Left lung (tissue), 4 donors: ENCODE measurements at regions not wholly inside any gene's neighbourhood (a gene's known extent, or its start where the extent isn't known, plus 50 kb on each side); places are given as distances from the start of the nearest gene placed in this dataset.

Source experiments
- ATAC-seq: fragments of 200-7000 bp; cut with Tn5 transposase; one replicate; pipeline ENCODE4 v1.9.1; 2020; ENCODE audit warnings: moderate library complexity
- DNase-seq, 4 donors: peaks; one replicate each; pipeline ENCODE4 v3.0.0-alpha.2; 2013 to 2020
- H3K27ac ChIP-seq, 2 donors: fragments of 200-600 bp; sonication (generic) in 1 of 2; one replicate each; pipeline versions ENCODE4 v1.5.0 to v1.8.0; 2020 to 2021
- H3K27me3 ChIP-seq, 2 donors: fragments of 200-600 bp; sonication (generic) in 1 of 2; one replicate each; pipeline versions ENCODE4 v1.5.0 to v1.8.0; 2020 to 2021
- H3K36me3 ChIP-seq, 2 donors: fragments of 200-600 bp; sonication (generic) in 1 of 2; one replicate each; pipeline versions ENCODE4 v1.5.0 to v1.8.0; 2020 to 2021
- H3K4me1 ChIP-seq, 2 donors: fragments of 200-600 bp; one replicate each; pipeline ENCODE4 v1.8.0; 2021
- H3K4me3 ChIP-seq, 2 donors: fragments of 200-600 bp; sonication (generic) in 1 of 2; one replicate each; pipeline versions ENCODE4 v1.5.0 to v1.8.0; 2020 to 2021; ENCODE audit warnings: mild to moderate bottlenecking in 1 of 2
- H3K9me3 ChIP-seq, 2 donors: fragments of 200-600 bp; sonication (generic) in 1 of 2; one replicate each; pipeline versions ENCODE4 v1.5.0 to v1.8.0; 2020 to 2021
- intact Hi-C, 2 donors: fragments of 100-400 bp; cut with DNase I; formaldehyde crosslinking; loops; one replicate each; pipeline versions ENCODE4 v1.11.2 to v1.14.2; 2022
- TF ChIP-seq, protein P1 (sequence below), 2 donors: fragments of 200-600 bp; sonication (generic) in 1 of 2; IDR thresholded peaks; one replicate each; pipeline versions ENCODE4 v1.5.0 to v1.8.0; 2021; ENCODE audit warnings: antibody characterized with exemption in 2 of 2
- donor health status: DM: no; HTN: yes; CAD: no.
- donor health status: DM: no; HTN: no; CAD: no.

DNA sequence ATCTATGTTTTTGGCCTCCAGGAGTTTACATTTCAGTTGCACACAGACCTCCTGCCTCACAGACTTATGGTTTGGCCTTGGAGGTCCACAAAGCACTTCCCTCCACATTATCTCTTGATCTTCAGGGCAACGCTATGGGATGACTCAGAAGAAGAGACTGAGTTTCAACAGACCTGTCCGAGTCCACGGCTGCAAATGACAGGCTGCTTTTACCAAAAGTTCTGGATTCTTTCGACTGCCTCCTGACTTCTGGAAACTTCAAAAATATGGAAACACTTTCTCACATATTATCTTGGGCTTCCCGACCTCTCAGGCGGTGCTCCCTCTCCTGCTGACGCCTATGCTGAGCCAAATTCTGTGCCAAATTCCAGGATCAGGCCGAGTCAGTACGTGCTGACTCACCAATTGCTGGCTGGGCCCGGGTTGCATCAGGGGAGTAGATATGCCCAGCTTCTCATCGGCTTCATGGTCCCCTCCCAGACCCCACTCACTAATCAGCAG is 190.2 kb downstream of the BMP7 start:
- ATAC-seq, result no peak
- H3K9me3 ChIP-seq, result peaks cover 0 to 40% of the 10 kb centered on the region in 2 donors
- H3K27ac ChIP-seq, result no peak overlapping the region
- DNase-seq, result no peak
- intact Hi-C loops, result no loop called here
- no peaks in the 10 kb centered on the region for H3K36me3 ChIP-seq
- TF ChIP-seq, protein P1, sequence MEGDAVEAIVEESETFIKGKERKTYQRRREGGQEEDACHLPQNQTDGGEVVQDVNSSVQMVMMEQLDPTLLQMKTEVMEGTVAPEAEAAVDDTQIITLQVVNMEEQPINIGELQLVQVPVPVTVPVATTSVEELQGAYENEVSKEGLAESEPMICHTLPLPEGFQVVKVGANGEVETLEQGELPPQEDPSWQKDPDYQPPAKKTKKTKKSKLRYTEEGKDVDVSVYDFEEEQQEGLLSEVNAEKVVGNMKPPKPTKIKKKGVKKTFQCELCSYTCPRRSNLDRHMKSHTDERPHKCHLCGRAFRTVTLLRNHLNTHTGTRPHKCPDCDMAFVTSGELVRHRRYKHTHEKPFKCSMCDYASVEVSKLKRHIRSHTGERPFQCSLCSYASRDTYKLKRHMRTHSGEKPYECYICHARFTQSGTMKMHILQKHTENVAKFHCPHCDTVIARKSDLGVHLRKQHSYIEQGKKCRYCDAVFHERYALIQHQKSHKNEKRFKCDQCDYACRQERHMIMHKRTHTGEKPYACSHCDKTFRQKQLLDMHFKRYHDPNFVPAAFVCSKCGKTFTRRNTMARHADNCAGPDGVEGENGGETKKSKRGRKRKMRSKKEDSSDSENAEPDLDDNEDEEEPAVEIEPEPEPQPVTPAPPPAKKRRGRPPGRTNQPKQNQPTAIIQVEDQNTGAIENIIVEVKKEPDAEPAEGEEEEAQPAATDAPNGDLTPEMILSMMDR (IDR thresholded peaks at IDR 0.05), result no peak
- no peak overlapping the region for H3K4me3 ChIP-seq
- H3K4me1 ChIP-seq, result no peaks in the 10 kb centered on the region
- peaks cover 15 to 42% of the 10 kb centered on the region in 2 donors for H3K27me3 ChIP-seq

DNA sequence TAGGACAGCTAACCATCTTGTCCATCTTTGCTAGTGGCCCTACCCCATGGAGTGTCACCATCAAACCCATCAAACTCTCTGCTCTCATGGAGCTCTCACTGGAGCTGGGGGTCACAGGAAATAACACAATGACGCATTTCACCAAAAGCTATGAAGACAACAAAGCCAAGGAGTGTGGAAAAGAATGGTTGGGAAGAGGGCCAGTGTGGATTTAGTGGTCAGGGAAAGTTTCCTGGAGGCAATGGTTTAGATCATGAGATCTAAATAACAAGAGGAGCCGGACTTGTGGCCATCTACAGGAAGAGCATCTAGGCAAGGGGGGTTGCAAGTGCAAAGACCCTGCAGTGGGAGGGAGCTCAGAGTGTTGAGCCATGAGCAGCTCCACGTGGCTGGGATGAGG is 189.5 kb downstream of the BMP7 start:
- TF ChIP-seq, protein P1 (IDR thresholded peaks at IDR 0.05), result no peak
- intact Hi-C loops, result no loop called here
- no peak for ATAC-seq

DNA sequence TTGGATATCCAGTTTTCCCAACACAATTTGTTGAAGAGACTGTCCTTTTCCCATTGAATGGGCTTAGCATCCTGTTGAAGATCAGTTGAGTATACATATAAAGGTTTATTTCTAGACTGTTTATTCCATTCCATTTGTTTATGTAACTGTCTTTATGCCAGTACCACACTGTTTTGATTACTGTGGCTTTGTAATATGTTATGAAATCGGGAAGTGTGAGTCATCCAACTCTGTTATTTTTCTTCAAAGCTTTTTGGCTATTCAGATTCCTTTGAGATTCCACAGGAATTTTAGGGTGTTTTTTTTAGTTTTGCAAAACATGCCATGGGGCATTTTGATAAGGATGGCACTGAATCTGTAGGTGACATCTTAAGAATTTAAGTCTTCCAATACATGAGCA is 188.3 kb downstream of the BMP7 start:
- TF ChIP-seq, protein P1 (IDR thresholded peaks at IDR 0.05), result no peak
- H3K27ac ChIP-seq, result no peak overlapping the region
- no peaks in the 10 kb centered on the region for H3K4me1 ChIP-seq
- H3K4me3 ChIP-seq, result no peak overlapping the region
- DNase-seq, result no peak
- intact Hi-C loops, result no loop called here
- H3K27me3 ChIP-seq, result peaks cover 0 to 36% of the 10 kb centered on the region in 2 donors
- H3K36me3 ChIP-seq, result no peaks in the 10 kb centered on the region
- H3K9me3 ChIP-seq, result peaks cover 0 to 40% of the 10 kb centered on the region in 2 donors
- ATAC-seq, result no peak

More for the DNA sequence above, 189.5 kb downstream of the BMP7 start:
- Histone ChIP-seq H3K27ac (no peak overlapping the region), H3K4me3 (no peak overlapping the region), H3K9me3 (peaks cover 0 to 40% of the 10 kb centered on the region in 2 donors), H3K27me3 (peaks cover 7 to 42% of the 10 kb centered on the region in 2 donors), H3K36me3 (no peaks in the 10 kb centered on the region), H3K4me1 (no peaks in the 10 kb centered on the region)
- no peak for DNase-seq

DNA sequence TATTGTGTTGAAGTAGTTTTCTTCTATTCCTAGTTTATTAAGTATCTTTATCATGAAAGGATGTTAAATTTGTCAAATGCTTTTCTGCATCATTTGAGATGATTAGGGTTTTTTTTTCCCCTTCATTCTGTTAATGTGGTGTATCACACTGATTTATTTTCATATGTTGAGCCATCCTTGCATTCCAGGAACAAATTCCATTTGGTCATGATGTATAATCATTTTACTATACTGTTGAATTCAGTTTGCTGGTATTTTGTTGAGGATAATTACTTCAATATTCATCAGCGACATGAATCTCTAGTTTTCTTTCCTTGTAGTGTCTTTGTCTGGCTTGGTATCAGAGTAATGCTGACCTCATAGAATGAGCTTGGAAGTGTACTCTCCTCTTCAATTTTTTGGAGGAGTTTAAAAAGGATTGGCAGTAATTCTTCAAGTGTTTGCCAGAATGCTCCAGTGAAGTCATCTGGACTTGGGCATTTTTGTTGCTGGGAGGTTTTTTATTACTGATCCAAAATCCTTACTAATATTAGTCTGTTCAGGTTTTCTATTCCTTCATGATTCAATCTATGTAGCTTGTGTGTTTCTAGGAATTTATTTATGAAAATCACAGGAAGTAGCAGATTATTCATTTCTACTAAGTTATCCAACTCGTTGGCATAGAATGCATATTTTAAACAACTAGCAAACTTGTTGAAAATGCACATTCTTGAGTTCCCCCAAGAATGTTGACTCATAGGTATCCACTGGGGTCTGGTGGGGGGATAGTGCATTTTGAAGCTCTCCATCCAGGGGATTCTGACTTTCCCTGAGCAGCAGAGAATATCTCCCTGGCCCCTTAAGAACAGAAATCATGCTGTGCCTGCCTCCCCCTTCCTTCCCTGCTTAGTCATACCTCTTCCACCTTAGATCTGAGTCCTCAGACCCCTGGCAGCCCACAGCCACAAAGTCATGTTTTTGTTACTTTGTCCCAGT is 187.1 kb downstream of the BMP7 start:
- DNase-seq (no peak), ATAC-seq (no peak)
- no peaks in the 10 kb centered on the region for H3K4me1 ChIP-seq
- H3K9me3 ChIP-seq, result peaks cover 0 to 40% of the 10 kb centered on the region in 2 donors
- no peaks in the 10 kb centered on the region for H3K36me3 ChIP-seq
- H3K27ac ChIP-seq, result no peak overlapping the region
- intact Hi-C loops, result no loop called here
- no peak overlapping the region for H3K4me3 ChIP-seq
- H3K27me3 ChIP-seq, result peaks cover 0 to 24% of the 10 kb centered on the region in 2 donors
- TF ChIP-seq, protein P1 (IDR thresholded peaks at IDR 0.05), result no peak

DNA sequence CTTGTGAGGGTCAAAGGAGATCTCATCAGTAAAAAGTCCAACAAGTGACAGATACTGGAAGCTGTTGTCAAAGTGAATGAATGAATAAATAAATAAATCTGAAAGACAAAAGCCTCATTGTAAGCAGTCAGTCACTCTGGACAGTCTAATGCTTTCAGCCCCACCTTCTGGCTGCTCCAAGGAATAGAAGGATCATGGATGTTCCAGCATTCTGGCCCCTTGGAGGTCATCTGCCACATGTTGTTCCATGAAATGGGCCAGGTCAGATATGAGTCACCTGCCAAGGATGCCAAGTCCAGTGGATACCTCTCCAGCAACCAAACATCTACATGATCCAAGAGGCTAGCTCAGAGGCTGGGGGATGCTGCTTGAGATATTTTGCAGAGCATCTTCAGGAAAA is 185.6 kb downstream of the BMP7 start:
- Histone ChIP-seq H3K4me1 (no peaks in the 10 kb centered on the region), H3K9me3 (peaks cover 0 to 40% of the 10 kb centered on the region in 2 donors), H3K27me3 (peaks cover 0 to 15% of the 10 kb centered on the region in 2 donors), H3K36me3 (no peaks in the 10 kb centered on the region), H3K4me3 (no peak overlapping the region), H3K27ac (no peak overlapping the region)
- TF ChIP-seq, protein P1 (IDR thresholded peaks at IDR 0.05), result no peak
- intact Hi-C loops, result no loop called here
- no peak for DNase-seq
- ATAC-seq, result no peak
